ENCODE measurements at regions not wholly inside any gene's neighbourhood (a gene's known extent, or its start where the extent isn't known, plus 50 kb on each side); places are given as distances from the start of the nearest gene placed in this dataset.

DNA sequence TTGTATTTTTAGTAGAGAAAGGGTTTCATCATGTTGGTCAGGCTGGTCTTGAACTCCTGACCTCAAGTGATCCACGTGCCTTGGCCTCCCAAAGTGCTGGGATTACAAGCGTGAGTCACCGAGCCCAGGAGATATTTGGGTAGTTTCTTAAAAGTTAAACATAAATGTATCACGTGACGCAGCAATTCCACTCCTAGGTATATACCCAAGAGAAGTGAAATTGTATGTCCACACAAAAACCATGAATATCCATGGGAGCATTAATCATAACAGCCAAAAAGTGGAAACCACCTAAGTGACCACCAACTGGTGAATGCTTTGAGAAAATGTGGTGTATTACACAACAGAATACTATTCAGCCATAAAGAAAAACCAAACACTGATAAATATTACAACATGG is 164.8 kb downstream of the MRPL14 start:
- DNase-seq (ENCODE audit: low read depth, low spot score) (no peak), ATAC-seq (no peak)
- CTCF ChIA-PET, result no interaction called here
- H3K4me3 ChIP-seq (ENCODE audit: low read depth in 2 of 2, low read length in 2 of 2), result no peak overlapping the region
- in situ Hi-C loops (cut with HindIII; ENCODE audit: low pct_unique_long_range_greater_than_20kb, low sequenced_read_pairs), result no loop called here
- no peaks in the 10 kb centered on the region for H3K4me1 ChIP-seq (ENCODE audit: control insufficient read depth, insufficient read depth, low read length)
- TF ChIP-seq SIN3A (IDR thresholded peaks at IDR 0.05; ENCODE audit: borderline replicate concordance, insufficient read depth, low read depth, low read length) (no peak), TCF7L2 (IDR thresholded peaks at IDR 0.05; ENCODE audit: low read depth, low read length) (no peak), POLR2AphosphoS5 (IDR thresholded peaks at IDR 0.05; ENCODE audit: low read depth, low read length) (no peak)
- TF ChIP-seq, protein P1, sequence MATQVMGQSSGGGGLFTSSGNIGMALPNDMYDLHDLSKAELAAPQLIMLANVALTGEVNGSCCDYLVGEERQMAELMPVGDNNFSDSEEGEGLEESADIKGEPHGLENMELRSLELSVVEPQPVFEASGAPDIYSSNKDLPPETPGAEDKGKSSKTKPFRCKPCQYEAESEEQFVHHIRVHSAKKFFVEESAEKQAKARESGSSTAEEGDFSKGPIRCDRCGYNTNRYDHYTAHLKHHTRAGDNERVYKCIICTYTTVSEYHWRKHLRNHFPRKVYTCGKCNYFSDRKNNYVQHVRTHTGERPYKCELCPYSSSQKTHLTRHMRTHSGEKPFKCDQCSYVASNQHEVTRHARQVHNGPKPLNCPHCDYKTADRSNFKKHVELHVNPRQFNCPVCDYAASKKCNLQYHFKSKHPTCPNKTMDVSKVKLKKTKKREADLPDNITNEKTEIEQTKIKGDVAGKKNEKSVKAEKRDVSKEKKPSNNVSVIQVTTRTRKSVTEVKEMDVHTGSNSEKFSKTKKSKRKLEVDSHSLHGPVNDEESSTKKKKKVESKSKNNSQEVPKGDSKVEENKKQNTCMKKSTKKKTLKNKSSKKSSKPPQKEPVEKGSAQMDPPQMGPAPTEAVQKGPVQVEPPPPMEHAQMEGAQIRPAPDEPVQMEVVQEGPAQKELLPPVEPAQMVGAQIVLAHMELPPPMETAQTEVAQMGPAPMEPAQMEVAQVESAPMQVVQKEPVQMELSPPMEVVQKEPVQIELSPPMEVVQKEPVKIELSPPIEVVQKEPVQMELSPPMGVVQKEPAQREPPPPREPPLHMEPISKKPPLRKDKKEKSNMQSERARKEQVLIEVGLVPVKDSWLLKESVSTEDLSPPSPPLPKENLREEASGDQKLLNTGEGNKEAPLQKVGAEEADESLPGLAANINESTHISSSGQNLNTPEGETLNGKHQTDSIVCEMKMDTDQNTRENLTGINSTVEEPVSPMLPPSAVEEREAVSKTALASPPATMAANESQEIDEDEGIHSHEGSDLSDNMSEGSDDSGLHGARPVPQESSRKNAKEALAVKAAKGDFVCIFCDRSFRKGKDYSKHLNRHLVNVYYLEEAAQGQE (IDR thresholded peaks at IDR 0.05; ENCODE audit: insufficient read depth in 1 of 2, low read depth in 2 of 2, low read length in 1 of 2), result no peak
- TF ChIP-seq, protein P2, sequence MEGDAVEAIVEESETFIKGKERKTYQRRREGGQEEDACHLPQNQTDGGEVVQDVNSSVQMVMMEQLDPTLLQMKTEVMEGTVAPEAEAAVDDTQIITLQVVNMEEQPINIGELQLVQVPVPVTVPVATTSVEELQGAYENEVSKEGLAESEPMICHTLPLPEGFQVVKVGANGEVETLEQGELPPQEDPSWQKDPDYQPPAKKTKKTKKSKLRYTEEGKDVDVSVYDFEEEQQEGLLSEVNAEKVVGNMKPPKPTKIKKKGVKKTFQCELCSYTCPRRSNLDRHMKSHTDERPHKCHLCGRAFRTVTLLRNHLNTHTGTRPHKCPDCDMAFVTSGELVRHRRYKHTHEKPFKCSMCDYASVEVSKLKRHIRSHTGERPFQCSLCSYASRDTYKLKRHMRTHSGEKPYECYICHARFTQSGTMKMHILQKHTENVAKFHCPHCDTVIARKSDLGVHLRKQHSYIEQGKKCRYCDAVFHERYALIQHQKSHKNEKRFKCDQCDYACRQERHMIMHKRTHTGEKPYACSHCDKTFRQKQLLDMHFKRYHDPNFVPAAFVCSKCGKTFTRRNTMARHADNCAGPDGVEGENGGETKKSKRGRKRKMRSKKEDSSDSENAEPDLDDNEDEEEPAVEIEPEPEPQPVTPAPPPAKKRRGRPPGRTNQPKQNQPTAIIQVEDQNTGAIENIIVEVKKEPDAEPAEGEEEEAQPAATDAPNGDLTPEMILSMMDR (IDR thresholded peaks at IDR 0.05), result no peak
- no TSS peak for BruUV-seq (replicated peaks)
- H3K27me3 ChIP-seq (ENCODE audit: control insufficient read depth, insufficient read depth, low read length), result no peaks in the 10 kb centered on the region
- no peaks in the 10 kb centered on the region for H3K9me3 ChIP-seq (ENCODE audit: control insufficient read depth, insufficient read depth, low read depth, low read length)
- POLR2A ChIA-PET, result no interaction called here
- intact Hi-C loops (cut with micrococcal nuclease; ENCODE audit: unreplicated experiment), result no loop called here
- H3K27ac ChIP-seq (ENCODE audit: low read length), result no peak overlapping the region
- no peaks in the 10 kb centered on the region for H3K36me3 ChIP-seq (ENCODE audit: control insufficient read depth, insufficient read depth, low read length)

DNA sequence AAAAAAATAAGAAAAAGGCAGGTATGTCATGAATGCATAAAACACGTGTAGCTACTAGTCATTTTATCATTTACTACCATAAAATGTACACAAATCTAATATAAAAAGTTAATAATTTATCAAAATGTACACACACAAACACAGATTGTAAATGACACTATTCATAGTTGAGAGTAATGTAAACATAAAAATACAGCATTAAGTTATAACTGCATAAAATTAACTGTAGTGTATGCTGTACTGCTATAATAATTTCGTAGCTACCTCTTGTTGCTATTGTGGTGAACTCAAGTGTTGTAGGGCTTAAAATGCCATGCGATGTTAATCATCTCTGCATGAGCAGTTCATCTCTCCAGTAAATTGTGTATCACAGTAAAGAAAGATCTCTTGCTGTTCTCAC is 170.0 kb downstream of the MRPL14 start:
- no peak for DNase-seq (ENCODE audit: low read depth, low spot score)
- Histone ChIP-seq H3K27ac (ENCODE audit: low read length) (no peak overlapping the region), H3K27me3 (ENCODE audit: control insufficient read depth, insufficient read depth, low read length) (no peaks in the 10 kb centered on the region), H3K4me3 (ENCODE audit: low read depth in 2 of 2, low read length in 2 of 2) (no peak overlapping the region), H3K9me3 (ENCODE audit: control insufficient read depth, insufficient read depth, low read depth, low read length) (peaks cover 8% of the 10 kb centered on the region; the same call in 1 of the 2 replicates), H3K36me3 (ENCODE audit: control insufficient read depth, insufficient read depth, low read length) (no peaks in the 10 kb centered on the region), H3K4me1 (ENCODE audit: control insufficient read depth, insufficient read depth, low read length) (no peaks in the 10 kb centered on the region)
- ATAC-seq, result no peak
- ChIA-PET CTCF (no interaction called here), POLR2A (no interaction called here)
- in situ Hi-C loops (cut with HindIII; ENCODE audit: low pct_unique_long_range_greater_than_20kb, low sequenced_read_pairs), result no loop called here
- BruUV-seq (replicated peaks), result no TSS peak
- intact Hi-C loops (cut with micrococcal nuclease; ENCODE audit: unreplicated experiment), result loop anchor here (10.0 kb wide), 1 partner anchor 118 kb away; no protein-coding TSS in a partner anchor
- TF ChIP-seq TCF7L2 (IDR thresholded peaks at IDR 0.05; ENCODE audit: low read depth, low read length), result no peak
- TF ChIP-seq, protein P1 (IDR thresholded peaks at IDR 0.05; ENCODE audit: insufficient read depth in 1 of 2, low read depth in 2 of 2, low read length in 1 of 2), result no peak
- TF ChIP-seq SIN3A (IDR thresholded peaks at IDR 0.05; ENCODE audit: borderline replicate concordance, insufficient read depth, low read depth, low read length), result no peak
- TF ChIP-seq, protein P2 (IDR thresholded peaks at IDR 0.05), result no peak
- TF ChIP-seq POLR2AphosphoS5 (IDR thresholded peaks at IDR 0.05; ENCODE audit: low read depth, low read length), result no peak

All from Panc1 (cell line).